ENCODE measurements at regions not wholly inside any gene's neighbourhood (a gene's known extent, or its start where the extent isn't known, plus 50 kb on each side); places are given as distances from the start of the nearest gene placed in this dataset.

DNA sequence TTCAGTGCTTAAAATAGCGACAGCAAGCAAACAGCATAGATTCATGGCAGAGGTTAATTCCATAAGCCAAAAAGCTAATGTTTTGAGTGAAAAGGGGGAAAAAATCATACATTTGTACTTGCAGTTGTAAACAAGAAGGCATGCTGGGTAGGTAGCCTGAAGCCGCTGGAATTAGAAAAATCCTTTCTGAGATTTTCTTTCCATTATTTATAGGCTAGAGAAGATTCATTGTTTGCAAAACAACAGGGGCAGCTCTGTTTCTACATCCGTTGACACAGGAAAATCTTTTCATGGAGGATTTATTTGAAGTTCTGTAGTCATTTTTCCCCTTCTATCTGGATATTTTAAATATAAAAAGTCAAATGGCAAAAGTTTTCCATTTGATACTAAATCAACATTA lies 843.9 kb downstream of the QKI start:
- no peaks in the 10 kb centered on the region for H3K36me3 ChIP-seq (ENCODE audit: control insufficient read depth, insufficient read depth, low read length)
- H3K4me3 ChIP-seq (ENCODE audit: low read depth, low read length): no peak overlapping the region
- POLR2A ChIA-PET: no interaction called here
- no peaks in the 10 kb centered on the region for H3K4me1 ChIP-seq
- Mint-ChIP-seq H3K27ac (ENCODE audit: unreplicated experiment) (no peak overlapping the region), H3K36me3 (ENCODE audit: insufficient read depth, unreplicated experiment) (no peaks in the 10 kb centered on the region), H3K9me3 (ENCODE audit: unreplicated experiment) (no peaks in the 10 kb centered on the region), H3K4me3 (ENCODE audit: unreplicated experiment) (no peak overlapping the region), H3K4me1 (ENCODE audit: low read depth, unreplicated experiment) (no peaks in the 10 kb centered on the region), H3K27me3 (ENCODE audit: insufficient read depth, unreplicated experiment) (peaks cover 6% of the 10 kb centered on the region)
- TF ChIP-seq, protein P1, sequence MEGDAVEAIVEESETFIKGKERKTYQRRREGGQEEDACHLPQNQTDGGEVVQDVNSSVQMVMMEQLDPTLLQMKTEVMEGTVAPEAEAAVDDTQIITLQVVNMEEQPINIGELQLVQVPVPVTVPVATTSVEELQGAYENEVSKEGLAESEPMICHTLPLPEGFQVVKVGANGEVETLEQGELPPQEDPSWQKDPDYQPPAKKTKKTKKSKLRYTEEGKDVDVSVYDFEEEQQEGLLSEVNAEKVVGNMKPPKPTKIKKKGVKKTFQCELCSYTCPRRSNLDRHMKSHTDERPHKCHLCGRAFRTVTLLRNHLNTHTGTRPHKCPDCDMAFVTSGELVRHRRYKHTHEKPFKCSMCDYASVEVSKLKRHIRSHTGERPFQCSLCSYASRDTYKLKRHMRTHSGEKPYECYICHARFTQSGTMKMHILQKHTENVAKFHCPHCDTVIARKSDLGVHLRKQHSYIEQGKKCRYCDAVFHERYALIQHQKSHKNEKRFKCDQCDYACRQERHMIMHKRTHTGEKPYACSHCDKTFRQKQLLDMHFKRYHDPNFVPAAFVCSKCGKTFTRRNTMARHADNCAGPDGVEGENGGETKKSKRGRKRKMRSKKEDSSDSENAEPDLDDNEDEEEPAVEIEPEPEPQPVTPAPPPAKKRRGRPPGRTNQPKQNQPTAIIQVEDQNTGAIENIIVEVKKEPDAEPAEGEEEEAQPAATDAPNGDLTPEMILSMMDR (IDR thresholded peaks at IDR 0.05; ENCODE audit: insufficient read depth in 1 of 2, low read depth in 1 of 2, low read length in 1 of 2, severe bottlenecking in 1 of 2, unreplicated experiment in 1 of 2): no peak
- H3K9me3 ChIP-seq: no peaks in the 10 kb centered on the region
- no peak for DNase-seq
- H3K27me3 ChIP-seq (replicated peaks; ENCODE audit: control insufficient read depth, insufficient read depth, low read length): no peaks in the 10 kb centered on the region
- no TSS peak for BruUV-seq (replicated peaks)
- CTCF ChIA-PET: no interaction called here
- intact Hi-C loops (cut with micrococcal nuclease; ENCODE audit: unreplicated experiment): no loop called here

- TF ChIP-seq, protein P1 (IDR thresholded peaks at IDR 0.05; ENCODE audit: insufficient read depth in 1 of 2, low read depth in 1 of 2, low read length in 1 of 2, severe bottlenecking in 1 of 2, unreplicated experiment in 1 of 2): no peak
- BruUV-seq (replicated peaks): no TSS peak
- Histone ChIP-seq H3K27me3 (replicated peaks; ENCODE audit: control insufficient read depth, insufficient read depth, low read length) (no peaks in the 10 kb centered on the region), H3K4me3 (ENCODE audit: low read depth, low read length) (no peak overlapping the region), H3K9me3 (no peaks in the 10 kb centered on the region), H3K36me3 (ENCODE audit: control insufficient read depth, insufficient read depth, low read length) (no peaks in the 10 kb centered on the region), H3K4me1 (no peaks in the 10 kb centered on the region)
- no peaks in the 10 kb centered on the region for H3K4me1 Mint-ChIP-seq (ENCODE audit: low read depth, unreplicated experiment)
- intact Hi-C loops (cut with micrococcal nuclease; ENCODE audit: unreplicated experiment): no loop called here
- DNase-seq: no peak
- H3K4me3 Mint-ChIP-seq (ENCODE audit: unreplicated experiment): no peak overlapping the region
- H3K36me3 Mint-ChIP-seq (ENCODE audit: insufficient read depth, unreplicated experiment): no peaks in the 10 kb centered on the region
- POLR2A ChIA-PET: no interaction called here
- H3K27ac Mint-ChIP-seq (ENCODE audit: unreplicated experiment): no peak overlapping the region
- H3K9me3 Mint-ChIP-seq (ENCODE audit: unreplicated experiment): no peaks in the 10 kb centered on the region
- H3K27me3 Mint-ChIP-seq (ENCODE audit: insufficient read depth, unreplicated experiment): peaks cover 6% of the 10 kb centered on the region
- CTCF ChIA-PET: no interaction called here
These were observed 838.4 kb downstream of the QKI start for GRCh38 chr6:164252948-164253347.

- Mint-ChIP-seq H3K36me3 (ENCODE audit: insufficient read depth, unreplicated experiment) (no peaks in the 10 kb centered on the region), H3K4me1 (ENCODE audit: low read depth, unreplicated experiment) (no peaks in the 10 kb centered on the region), H3K9me3 (ENCODE audit: unreplicated experiment) (no peaks in the 10 kb centered on the region), H3K27me3 (ENCODE audit: insufficient read depth, unreplicated experiment) (peaks cover 6% of the 10 kb centered on the region), H3K27ac (ENCODE audit: unreplicated experiment) (no peak overlapping the region), H3K4me3 (ENCODE audit: unreplicated experiment) (no peak overlapping the region)
- DNase-seq: no peak
- Histone ChIP-seq H3K4me3 (ENCODE audit: low read depth, low read length) (no peak overlapping the region), H3K9me3 (no peaks in the 10 kb centered on the region), H3K27me3 (replicated peaks; ENCODE audit: control insufficient read depth, insufficient read depth, low read length) (no peaks in the 10 kb centered on the region), H3K4me1 (no peaks in the 10 kb centered on the region), H3K36me3 (ENCODE audit: control insufficient read depth, insufficient read depth, low read length) (no peaks in the 10 kb centered on the region)
- ChIA-PET POLR2A (no interaction called here), CTCF (no interaction called here)
- TF ChIP-seq, protein P1 (IDR thresholded peaks at IDR 0.05; ENCODE audit: insufficient read depth in 1 of 2, low read depth in 1 of 2, low read length in 1 of 2, severe bottlenecking in 1 of 2, unreplicated experiment in 1 of 2): no peak
- BruUV-seq (replicated peaks): no TSS peak
- intact Hi-C loops (cut with micrococcal nuclease; ENCODE audit: unreplicated experiment): no loop called here
These were observed 837.8 kb downstream of the QKI start for GRCh38 chr6:164252291-164252690.

All from Caco-2 (cell line).